B cell (primary cell): ENCODE measurements at regions not wholly inside any gene's neighbourhood (a gene's known extent, or its start where the extent isn't known, plus 50 kb on each side); places are given as distances from the start of the nearest gene placed in this dataset.

Experiments
- ATAC-seq: fragments of 200-7000 bp; cut with Tn5 transposase; one replicate; pipeline ENCODE4 v1.10.0; 2021; ENCODE audit warnings: low read depth, mild to moderate bottlenecking, moderate number of reproducible peaks, moderate library complexity
- CTCF ChIA-PET: fragments of 350-600 bp; sonication (Branson Sonifier 250); formaldehyde crosslinking; loops from one replicate; lab custom pipeline; 2021; ENCODE audit warnings: antibody characterized with exemption, inconsistent platforms; lab: Charles Lee
- POLR2A ChIA-PET: fragments of 350-600 bp; sonication (Branson Sonifier 250); formaldehyde crosslinking; loops from one replicate; lab custom pipeline; 2021; ENCODE audit warnings: antibody characterized with exemption; lab: Charles Lee
- DNase-seq: peaks from one replicate; pipeline ENCODE4 v3.0.0; 2013
- H2AFZ ChIP-seq: 2 replicates; pipeline ENCODE4 v1.6.1; 2012; ENCODE audit warnings: mild to moderate bottlenecking, low read depth, low read length; ENCODE audit not compliant: insufficient read depth, poor library complexity, severe bottlenecking
- H3K27ac ChIP-seq, 2 donors: 1 replicate in 1 of 2; 2 replicates in 1 of 2; pipeline ENCODE4 v1.5.1; 2012 to 2013; ENCODE audit warnings: low read length in 2 of 2, mild to moderate bottlenecking in 2 of 2, moderate library complexity in 1 of 2
- H3K27me3 ChIP-seq, 4 experiments: fragments of 200-600 bp in 1 of 4; sonication (generic) in 1 of 4; replicated peaks in 1 of 4; 1 replicate in 2 of 4; 2 replicates in 2 of 4; pipeline versions ENCODE4 v1.6.1 to v1.7.0; 2013 to 2016; ENCODE audit warnings: low read length in 3 of 4, mild to moderate bottlenecking in 2 of 4, mixed read lengths in 1 of 4, moderate library complexity in 1 of 4; ENCODE audit not compliant: insufficient read depth in 4 of 4, control insufficient read depth in 3 of 4; ENCODE audit errors: control extremely low read depth in 1 of 4
- H3K36me3 ChIP-seq, 2 experiments: replicated peaks in 1 of 2; 1 replicate in 1 of 2; 2 replicates in 1 of 2; pipeline versions ENCODE4 v1.6.1 to v1.7.1; 2013; ENCODE audit warnings: low read length in 1 of 2; ENCODE audit not compliant: insufficient read depth in 2 of 2, control insufficient read depth in 1 of 2; ENCODE audit errors: control extremely low read depth in 1 of 2, extremely low read depth in 1 of 2
- H3K4me1 ChIP-seq, 2 donors: fragments of 200-600 bp in 1 of 2; sonication (generic) in 1 of 2; 1 replicate in 1 of 2; 2 replicates in 1 of 2; pipeline versions ENCODE4 v1.5.1 to v1.6.1; 2013 to 2017; ENCODE audit warnings: low read length in 2 of 2; ENCODE audit not compliant: control insufficient read depth in 2 of 2, insufficient read depth in 2 of 2
- H3K4me2 ChIP-seq: replicated peaks from 2 replicates; pipeline ENCODE3; 2012; ENCODE audit warnings: mild to moderate bottlenecking, low read depth, low read length; ENCODE audit not compliant: poor library complexity, severe bottlenecking
- H3K4me3 ChIP-seq, 5 experiments: fragments of 200-600 bp in 1 of 5; sonication (generic) in 1 of 5; 1 replicate in 3 of 5; 2 replicates in 2 of 5; pipeline versions ENCODE4 v1.5.1 to v1.7.0; 2011 to 2016; ENCODE audit warnings: low read length in 4 of 5, mild to moderate bottlenecking in 4 of 5, low read depth in 2 of 5, control low read depth in 1 of 5, moderate library complexity in 1 of 5; ENCODE audit not compliant: insufficient read depth in 1 of 5; ENCODE audit errors: control extremely low read depth in 1 of 5, extremely low read depth in 1 of 5
- H3K79me2 ChIP-seq: fragments of 200-600 bp; sonication (generic); one replicate; pipeline ENCODE4 v1.6.0; 2016; ENCODE audit warnings: low read length; ENCODE audit not compliant: control insufficient read depth, insufficient read depth
- H3K9ac ChIP-seq: fragments of 200-600 bp; sonication (generic); 2 replicates; pipeline ENCODE4 v1.6.1; 2017; ENCODE audit warnings: mild to moderate bottlenecking, low read length, moderate library complexity
- H3K9me3 ChIP-seq, 3 donors: one replicate each; pipeline versions ENCODE4 v1.6.1 to v1.7.1; 2013; ENCODE audit warnings: low read length in 2 of 3; ENCODE audit not compliant: control insufficient read depth in 2 of 3, insufficient read depth in 1 of 3; ENCODE audit errors: control extremely low read depth in 1 of 3
- H4K20me1 ChIP-seq: 2 replicates; pipeline ENCODE4 v1.6.0; 2012; ENCODE audit warnings: mild to moderate bottlenecking, low read length; ENCODE audit not compliant: insufficient read depth, control insufficient read depth, poor library complexity, severe bottlenecking
- H3K27ac Mint-ChIP-seq: one replicate; pipeline ENCODE4 v1.8.0; 2021; ENCODE audit warnings: mixed read lengths
- H3K27me3 Mint-ChIP-seq: one replicate; pipeline ENCODE4 v1.8.0; 2021; ENCODE audit warnings: mixed read lengths
- H3K4me1 Mint-ChIP-seq: one replicate; pipeline ENCODE4 v1.8.0; 2021; ENCODE audit warnings: mixed read lengths
- H3K4me3 Mint-ChIP-seq: one replicate; pipeline ENCODE4 v1.8.0; 2021; ENCODE audit warnings: mixed read lengths
- H3K9me3 Mint-ChIP-seq: one replicate; pipeline ENCODE4 v1.8.0; 2022; ENCODE audit warnings: mixed read lengths; ENCODE audit not compliant: insufficient read depth
- CTCF ChIP-seq: fragments of 200-600 bp; IDR thresholded peaks from one replicate; pipeline ENCODE4 v1.8.0; 2022; ENCODE audit warnings: antibody characterized with exemption, mild to moderate bottlenecking
- EZH2 ChIP-seq: IDR thresholded peaks from 2 replicates; pipeline ENCODE4 v1.6.1; 2012; ENCODE audit warnings: borderline replicate concordance, low read depth, mild to moderate bottlenecking, moderate library complexity, low read length; ENCODE audit not compliant: insufficient read depth, poor library complexity, severe bottlenecking
- WGBS: methylation state at CpG from one replicate; pipeline ENCODE4 v1.1.5; 2013; ENCODE audit warnings: missing lambda C conversion rate; ENCODE audit not compliant: insufficient coverage; 5-methylcytosine and 5-hydroxymethylcytosine counted together
- intact Hi-C: fragments of 100-400 bp; cut with micrococcal nuclease; formaldehyde crosslinking; loops from one replicate; pipeline ENCODE4 v1.10.0; 2022

GRCh38 chr5:54700986-54701578 lies 183.5 kb downstream of the SNX18 start:
- no peaks in the 10 kb centered on the region for H3K79me2 ChIP-seq
- no peak overlapping the region for H2AFZ ChIP-seq
- H3K9ac ChIP-seq, result no peak overlapping the region
- no peak overlapping the region for H3K27ac ChIP-seq
- ChIA-PET CTCF (no interaction called here), POLR2A (no interaction called here)
- no peak overlapping the region for H3K4me3 Mint-ChIP-seq
- H4K20me1 ChIP-seq, result no peaks in the 10 kb centered on the region
- ATAC-seq (no peak), DNase-seq (no peak)
- H3K27me3 ChIP-seq, result no peaks in the 10 kb centered on the region
- no peaks in the 10 kb centered on the region for H3K9me3 ChIP-seq
- H3K4me1 Mint-ChIP-seq, result peaks cover 16% of the 10 kb centered on the region
- intact Hi-C loops, result loop anchor here (5.0 kb wide), 1 partner anchor 41 kb away; no protein-coding TSS in a partner anchor
- no peak overlapping the region for H3K4me2 ChIP-seq
- H3K9me3 Mint-ChIP-seq, result no peaks in the 10 kb centered on the region
- H3K4me1 ChIP-seq, result peaks cover 8 to 16% of the 10 kb centered on the region in 2 donors
- H3K27me3 Mint-ChIP-seq, result no peaks in the 10 kb centered on the region
- H3K36me3 ChIP-seq, result no peaks in the 10 kb centered on the region
- no peak overlapping the region for H3K4me3 ChIP-seq
- WGBS, result 100% methylated on average over 3 of the region's 5 CpGs
- no peak overlapping the region for H3K27ac Mint-ChIP-seq
- TF ChIP-seq EZH2 (no peak), CTCF (no peak)

GRCh38 chr5:54696931-54697330 lies 179.4 kb downstream of the SNX18 start:
- TF ChIP-seq EZH2 (no peak), CTCF (no peak)
- peaks cover 3 to 5% of the 10 kb centered on the region in 2 donors for H3K4me1 ChIP-seq
- no peak overlapping the region for H2AFZ ChIP-seq
- DNase-seq (no peak), ATAC-seq (no peak)
- H3K9ac ChIP-seq, result no peak overlapping the region
- no peak overlapping the region for H3K4me3 ChIP-seq
- H3K9me3 Mint-ChIP-seq, result no peaks in the 10 kb centered on the region
- H3K36me3 ChIP-seq, result no peaks in the 10 kb centered on the region
- H3K9me3 ChIP-seq, result peaks cover 0 to 5% (median 0%) of the 10 kb centered on the region in 3 donors
- peaks cover 11% of the 10 kb centered on the region for H3K4me1 Mint-ChIP-seq
- H3K27me3 ChIP-seq, result no peaks in the 10 kb centered on the region
- ChIA-PET POLR2A (no interaction called here), CTCF (no interaction called here)
- 83% methylated on average over 1 of the region's 4 CpGs for WGBS
- no peak overlapping the region for H3K27ac Mint-ChIP-seq
- H3K27ac ChIP-seq, result no peak overlapping the region
- H3K4me2 ChIP-seq, result no peak overlapping the region
- H4K20me1 ChIP-seq, result no peaks in the 10 kb centered on the region
- H3K27me3 Mint-ChIP-seq, result no peaks in the 10 kb centered on the region
- intact Hi-C loops, result no loop called here
- no peaks in the 10 kb centered on the region for H3K79me2 ChIP-seq
- no peak overlapping the region for H3K4me3 Mint-ChIP-seq
